ENCODE measurements at regions not wholly inside any gene's neighbourhood (a gene's known extent, or its start where the extent isn't known, plus 50 kb on each side); places are given as distances from the start of the nearest gene placed in this dataset.
"Not testable (repeated sequence)": the region's sequence is repeated elsewhere in the genome, so short reads cannot be mapped to it uniquely, and the experiment has no call there.

GRCh38 chr18:39178166-39178565, 1612.6 kb upstream of the CELF4 start:
- Histone ChIP-seq H3K36me3 (ENCODE audit: control insufficient read depth in 2 of 2, insufficient read depth in 2 of 2, low read length in 2 of 2) (no peaks in the 10 kb centered on the region), H3K27me3 (ENCODE audit: control insufficient read depth in 2 of 2, insufficient read depth in 2 of 2, low read length in 2 of 2) (no peaks in the 10 kb centered on the region), H3K4me3 (ENCODE audit: low read length in 2 of 2) (no peak overlapping the region), H3K9ac (ENCODE audit: low read depth in 1 of 2, low read length in 2 of 2) (no peak overlapping the region), H3K27ac (ENCODE audit: low read depth in 2 of 2, low read length in 2 of 2) (no peak overlapping the region), H3K9me3 (ENCODE audit: control insufficient read depth in 2 of 2, low read length in 2 of 2) (no peaks in the 10 kb centered on the region), H3K4me1 (ENCODE audit: control insufficient read depth in 2 of 2, insufficient read depth in 2 of 2, low read length in 2 of 2) (no peaks in the 10 kb centered on the region)

- Histone ChIP-seq H3K9me3 (ENCODE audit: control insufficient read depth in 2 of 2, low read length in 2 of 2) (no peaks in the 10 kb centered on the region), H3K4me1 (ENCODE audit: control insufficient read depth in 2 of 2, insufficient read depth in 2 of 2, low read length in 2 of 2) (no peaks in the 10 kb centered on the region)
Measured at GRCh38 chr18:39172695-39173421, 1607.3 kb upstream of the CELF4 start.

GRCh38 chr18:39168723-39169122, 1603.1 kb upstream of the CELF4 start:
- Histone ChIP-seq H3K27ac (ENCODE audit: low read depth in 2 of 2, low read length in 2 of 2) (no peak overlapping the region), H3K4me1 (ENCODE audit: control insufficient read depth in 2 of 2, insufficient read depth in 2 of 2, low read length in 2 of 2) (no peaks in the 10 kb centered on the region), H3K9me3 (ENCODE audit: control insufficient read depth in 2 of 2, low read length in 2 of 2) (no peaks in the 10 kb centered on the region), H3K9ac (ENCODE audit: low read depth in 1 of 2, low read length in 2 of 2) (no peak overlapping the region), H3K36me3 (ENCODE audit: control insufficient read depth in 2 of 2, insufficient read depth in 2 of 2, low read length in 2 of 2) (no peaks in the 10 kb centered on the region), H3K27me3 (ENCODE audit: control insufficient read depth in 2 of 2, insufficient read depth in 2 of 2, low read length in 2 of 2) (no peaks in the 10 kb centered on the region), H3K4me3 (ENCODE audit: low read length in 2 of 2) (no peak overlapping the region)

More at GRCh38 chr18:39172695-39173421, 1607.3 kb upstream of the CELF4 start:
- Histone ChIP-seq H3K36me3 (ENCODE audit: control insufficient read depth in 2 of 2, insufficient read depth in 2 of 2, low read length in 2 of 2) (no peaks in the 10 kb centered on the region), H3K9ac (ENCODE audit: low read depth in 1 of 2, low read length in 2 of 2) (no peak overlapping the region), H3K27me3 (ENCODE audit: control insufficient read depth in 2 of 2, insufficient read depth in 2 of 2, low read length in 2 of 2) (no peaks in the 10 kb centered on the region), H3K27ac (ENCODE audit: low read depth in 2 of 2, low read length in 2 of 2) (no peak overlapping the region), H3K4me3 (ENCODE audit: low read length in 2 of 2) (no peak overlapping the region)

GRCh38 chr18:39167990-39168389, 1602.4 kb upstream of the CELF4 start:
- no peaks in the 10 kb centered on the region for H3K4me1 ChIP-seq (ENCODE audit: control insufficient read depth in 2 of 2, insufficient read depth in 2 of 2, low read length in 2 of 2)

GRCh38 chr18:39166776-39167175, 1601.2 kb upstream of the CELF4 start:
- H3K27ac ChIP-seq (ENCODE audit: low read depth in 2 of 2, low read length in 2 of 2) = no peak overlapping the region
- H3K36me3 ChIP-seq (ENCODE audit: control insufficient read depth in 2 of 2, insufficient read depth in 2 of 2, low read length in 2 of 2) = no peaks in the 10 kb centered on the region
- no peaks in the 10 kb centered on the region for H3K9me3 ChIP-seq (ENCODE audit: control insufficient read depth in 2 of 2, low read length in 2 of 2)
- no peak overlapping the region for H3K9ac ChIP-seq (ENCODE audit: low read depth in 1 of 2, low read length in 2 of 2)
- no peaks in the 10 kb centered on the region for H3K4me1 ChIP-seq (ENCODE audit: control insufficient read depth in 2 of 2, insufficient read depth in 2 of 2, low read length in 2 of 2)
- no peak overlapping the region for H3K4me3 ChIP-seq (ENCODE audit: low read length in 2 of 2)
- H3K27me3 ChIP-seq (ENCODE audit: control insufficient read depth in 2 of 2, insufficient read depth in 2 of 2, low read length in 2 of 2) = no peaks in the 10 kb centered on the region

More at GRCh38 chr18:39167990-39168389, 1602.4 kb upstream of the CELF4 start:
- Histone ChIP-seq H3K9ac (ENCODE audit: low read depth in 1 of 2, low read length in 2 of 2) (no peak overlapping the region), H3K36me3 (ENCODE audit: control insufficient read depth in 2 of 2, insufficient read depth in 2 of 2, low read length in 2 of 2) (no peaks in the 10 kb centered on the region), H3K27me3 (ENCODE audit: control insufficient read depth in 2 of 2, insufficient read depth in 2 of 2, low read length in 2 of 2) (no peaks in the 10 kb centered on the region), H3K9me3 (ENCODE audit: control insufficient read depth in 2 of 2, low read length in 2 of 2) (no peaks in the 10 kb centered on the region), H3K27ac (ENCODE audit: low read depth in 2 of 2, low read length in 2 of 2) (no peak overlapping the region), H3K4me3 (ENCODE audit: low read length in 2 of 2) (no peak overlapping the region)

GRCh38 chr18:39162013-39162827, 1596.6 kb upstream of the CELF4 start:
- Histone ChIP-seq H3K27ac (ENCODE audit: low read depth in 2 of 2, low read length in 2 of 2) (no peak overlapping the region), H3K4me3 (ENCODE audit: low read length in 2 of 2) (no peak overlapping the region), H3K4me1 (ENCODE audit: control insufficient read depth in 2 of 2, insufficient read depth in 2 of 2, low read length in 2 of 2) (no peaks in the 10 kb centered on the region), H3K9ac (ENCODE audit: low read depth in 1 of 2, low read length in 2 of 2) (no peak overlapping the region), H3K9me3 (ENCODE audit: control insufficient read depth in 2 of 2, low read length in 2 of 2) (no peaks in the 10 kb centered on the region), H3K27me3 (ENCODE audit: control insufficient read depth in 2 of 2, insufficient read depth in 2 of 2, low read length in 2 of 2) (no peaks in the 10 kb centered on the region), H3K36me3 (ENCODE audit: control insufficient read depth in 2 of 2, insufficient read depth in 2 of 2, low read length in 2 of 2) (no peaks in the 10 kb centered on the region)

- H3K4me1 ChIP-seq (ENCODE audit: control insufficient read depth in 2 of 2, insufficient read depth in 2 of 2, low read length in 2 of 2) = no peaks in the 10 kb centered on the region
- H3K27ac ChIP-seq (ENCODE audit: low read depth in 2 of 2, low read length in 2 of 2) = no peak overlapping the region
- peaks cover 3% of the 10 kb centered on the region in 2 donors for H3K9me3 ChIP-seq (ENCODE audit: control insufficient read depth in 2 of 2, low read length in 2 of 2)
- H3K9ac ChIP-seq (ENCODE audit: low read depth in 1 of 2, low read length in 2 of 2) = no peak overlapping the region
- H3K27me3 ChIP-seq (ENCODE audit: control insufficient read depth in 2 of 2, insufficient read depth in 2 of 2, low read length in 2 of 2) = no peaks in the 10 kb centered on the region
- H3K4me3 ChIP-seq (ENCODE audit: low read length in 2 of 2) = no peak overlapping the region
- H3K36me3 ChIP-seq (ENCODE audit: control insufficient read depth in 2 of 2, insufficient read depth in 2 of 2, low read length in 2 of 2) = no peaks in the 10 kb centered on the region
Measured at GRCh38 chr18:39149211-39149806, 1583.7 kb upstream of the CELF4 start.

- Histone ChIP-seq H3K27ac (ENCODE audit: low read depth in 2 of 2, low read length in 2 of 2) (no peak overlapping the region), H3K9ac (ENCODE audit: low read depth in 1 of 2, low read length in 2 of 2) (no peak overlapping the region), H3K4me3 (ENCODE audit: low read length in 2 of 2) (no peak overlapping the region), H3K27me3 (ENCODE audit: control insufficient read depth in 2 of 2, insufficient read depth in 2 of 2, low read length in 2 of 2) (no peaks in the 10 kb centered on the region), H3K4me1 (ENCODE audit: control insufficient read depth in 2 of 2, insufficient read depth in 2 of 2, low read length in 2 of 2) (no peaks in the 10 kb centered on the region), H3K36me3 (ENCODE audit: control insufficient read depth in 2 of 2, insufficient read depth in 2 of 2, low read length in 2 of 2) (no peaks in the 10 kb centered on the region), H3K9me3 (ENCODE audit: control insufficient read depth in 2 of 2, low read length in 2 of 2) (no peaks in the 10 kb centered on the region)
Measured at GRCh38 chr18:39134255-39134654, 1568.7 kb upstream of the CELF4 start.

- not testable (repeated sequence) for H3K4me3 ChIP-seq (ENCODE audit: low read length in 2 of 2); H3K27ac ChIP-seq (ENCODE audit: low read depth in 2 of 2, low read length in 2 of 2); H3K27me3 ChIP-seq (ENCODE audit: control insufficient read depth in 2 of 2, insufficient read depth in 2 of 2, low read length in 2 of 2); H3K36me3 ChIP-seq (ENCODE audit: control insufficient read depth in 2 of 2, insufficient read depth in 2 of 2, low read length in 2 of 2); H3K9ac ChIP-seq (ENCODE audit: low read depth in 1 of 2, low read length in 2 of 2); H3K4me1 ChIP-seq (ENCODE audit: control insufficient read depth in 2 of 2, insufficient read depth in 2 of 2, low read length in 2 of 2); H3K9me3 ChIP-seq (ENCODE audit: control insufficient read depth in 2 of 2, low read length in 2 of 2)
Measured at GRCh38 chr18:39127538-39127937, 1561.9 kb upstream of the CELF4 start.

- Histone ChIP-seq H3K27me3 (ENCODE audit: control insufficient read depth in 2 of 2, insufficient read depth in 2 of 2, low read length in 2 of 2) (no peaks in the 10 kb centered on the region), H3K9ac (ENCODE audit: low read depth in 1 of 2, low read length in 2 of 2) (no peak overlapping the region), H3K4me1 (ENCODE audit: control insufficient read depth in 2 of 2, insufficient read depth in 2 of 2, low read length in 2 of 2) (no peaks in the 10 kb centered on the region), H3K9me3 (ENCODE audit: control insufficient read depth in 2 of 2, low read length in 2 of 2) (no peaks in the 10 kb centered on the region), H3K4me3 (ENCODE audit: low read length in 2 of 2) (no peak overlapping the region), H3K27ac (ENCODE audit: low read depth in 2 of 2, low read length in 2 of 2) (no peak overlapping the region), H3K36me3 (ENCODE audit: control insufficient read depth in 2 of 2, insufficient read depth in 2 of 2, low read length in 2 of 2) (no peaks in the 10 kb centered on the region)
Measured at GRCh38 chr18:39113790-39114189, 1548.2 kb upstream of the CELF4 start.
